ENCODE measurements at regions not wholly inside any gene's neighbourhood (a gene's known extent, or its start where the extent isn't known, plus 50 kb on each side); places are given as distances from the start of the nearest gene placed in this dataset.

- Histone ChIP-seq H3K4me3 (no peak overlapping the region), H3K27ac (replicated peaks in 1 of 4) (no peak overlapping the region), H3K4me1 (no peaks in the 10 kb centered on the region), H3K9me3 (peaks cover 0 to 12% (median 8%) of the 10 kb centered on the region in 4 donors), H3K36me3 (no peaks in the 10 kb centered on the region), H3K27me3 (no peaks in the 10 kb centered on the region)
- WGBS, result 68% methylated on average over 3 of the region's 3 CpGs
- no peak for DNase-seq (ENCODE audit: extremely low spot score)
- intact Hi-C loops (cut with DNase I), result no loop called here
- no peak for TF ChIP-seq POLR2A (IDR thresholded peaks at IDR 0.05; ENCODE audit: low read depth)
- no peak for TF ChIP-seq EP300 (IDR thresholded peaks at IDR 0.05)
- TF ChIP-seq POLR2AphosphoS5 (IDR thresholded peaks at IDR 0.05), result no peak
- TF ChIP-seq CTCF (IDR thresholded peaks at IDR 0.05), result no peak
Measured at GRCh38 chr5:16013334-16014065, 166.1 kb downstream of the MARCHF11 start.

- H3K36me3 ChIP-seq, result no peaks in the 10 kb centered on the region
- H3K27me3 ChIP-seq, result no peaks in the 10 kb centered on the region
- DNase-seq (ENCODE audit: extremely low spot score), result no peak
- intact Hi-C loops (cut with DNase I), result no loop called here
- no peaks in the 10 kb centered on the region for H3K4me1 ChIP-seq
- H3K4me3 ChIP-seq, result no peak overlapping the region
- no peak for TF ChIP-seq POLR2A (IDR thresholded peaks at IDR 0.05; ENCODE audit: low read depth)
- no peak for TF ChIP-seq EP300 (IDR thresholded peaks at IDR 0.05)
- no peak for TF ChIP-seq CTCF (IDR thresholded peaks at IDR 0.05)
- no peak overlapping the region for H3K27ac ChIP-seq (replicated peaks in 1 of 4)
- peaks cover 0 to 12% (median 8%) of the 10 kb centered on the region in 4 donors for H3K9me3 ChIP-seq
Measured at GRCh38 chr5:16009256-16009655, 170.3 kb downstream of the MARCHF11 start.

- Histone ChIP-seq H3K27me3 (no peaks in the 10 kb centered on the region), H3K4me1 (no peaks in the 10 kb centered on the region), H3K4me3 (no peak overlapping the region), H3K9me3 (peaks cover 0 to 12% (median 8%) of the 10 kb centered on the region in 4 donors), H3K27ac (replicated peaks in 1 of 4) (no peak overlapping the region), H3K36me3 (no peaks in the 10 kb centered on the region)
- no peak for TF ChIP-seq POLR2A (IDR thresholded peaks at IDR 0.05; ENCODE audit: low read depth)
- intact Hi-C loops (cut with DNase I), result no loop called here
- DNase-seq (ENCODE audit: extremely low spot score), result no peak
- 76% methylated on average over 2 of the region's 2 CpGs for WGBS
Measured at GRCh38 chr5:16007750-16008415, 171.7 kb downstream of the MARCHF11 start.

- intact Hi-C loops (cut with DNase I), result no loop called here
- H3K4me1 ChIP-seq, result no peaks in the 10 kb centered on the region
- TF ChIP-seq POLR2AphosphoS5 (IDR thresholded peaks at IDR 0.05) (no peak), POLR2A (IDR thresholded peaks at IDR 0.05; ENCODE audit: low read depth) (no peak), EP300 (IDR thresholded peaks at IDR 0.05) (no peak), CTCF (IDR thresholded peaks at IDR 0.05) (no peak)
- H3K36me3 ChIP-seq, result no peaks in the 10 kb centered on the region
- H3K27me3 ChIP-seq, result no peaks in the 10 kb centered on the region
- H3K27ac ChIP-seq (replicated peaks in 1 of 4), result no peak overlapping the region
- peaks cover 0 to 9% (median 8%) of the 10 kb centered on the region in 4 donors for H3K9me3 ChIP-seq
- no peak for DNase-seq (ENCODE audit: extremely low spot score)
- H3K4me3 ChIP-seq, result no peak overlapping the region
Measured at GRCh38 chr5:16005225-16005624, 174.4 kb downstream of the MARCHF11 start.

GRCh38 chr5:16000056-16000455 is 179.5 kb downstream of the MARCHF11 start:
- H3K27ac ChIP-seq (replicated peaks in 1 of 4), result no peak overlapping the region
- 84% methylated on average over 2 of the region's 2 CpGs for WGBS
- TF ChIP-seq EP300 (IDR thresholded peaks at IDR 0.05) (no peak), POLR2AphosphoS5 (IDR thresholded peaks at IDR 0.05) (no peak), CTCF (IDR thresholded peaks at IDR 0.05) (no peak), POLR2A (IDR thresholded peaks at IDR 0.05; ENCODE audit: low read depth) (no peak)
- no peaks in the 10 kb centered on the region for H3K27me3 ChIP-seq
- H3K9me3 ChIP-seq, result no peaks in the 10 kb centered on the region
- no peak overlapping the region for H3K4me3 ChIP-seq
- intact Hi-C loops (cut with DNase I), result no loop called here
- H3K36me3 ChIP-seq, result no peaks in the 10 kb centered on the region
- DNase-seq (ENCODE audit: extremely low spot score), result no peak
- no peaks in the 10 kb centered on the region for H3K4me1 ChIP-seq

Measured in esophagus muscularis mucosa (tissue), 4 donors.